Spleen (tissue), 11 donors: ENCODE measurements at regions not wholly inside any gene's neighbourhood (a gene's known extent, or its start where the extent isn't known, plus 50 kb on each side); places are given as distances from the start of the nearest gene placed in this dataset.

Experiments used
- DNase-seq: peaks from one replicate; pipeline ENCODE4 v3.0.0-alpha.2; 2020
- H3K27ac ChIP-seq, 8 donors: fragments of 200-600 bp; sonication (generic) in 7 of 8; 1 replicate in 4 of 8; 2 replicates in 4 of 8; pipeline versions ENCODE4 v1.5.0 to v1.8.0; 2016 to 2021; ENCODE audit warnings: inconsistent platforms in 4 of 8, mild to moderate bottlenecking in 4 of 8, moderate library complexity in 1 of 8
- H3K27me3 ChIP-seq, 7 donors: fragments of 200-600 bp; sonication (generic) in 6 of 7; replicated peaks in 1 of 7; 1 replicate in 4 of 7; 2 replicates in 3 of 7; pipeline versions ENCODE4 v1.5.0 to v1.8.0; 2016 to 2021; ENCODE audit warnings: inconsistent platforms in 3 of 7, mild to moderate bottlenecking in 1 of 7
- H3K36me3 ChIP-seq, 6 donors: fragments of 200-600 bp; sonication (generic) in 5 of 6; 1 replicate in 4 of 6; 2 replicates in 2 of 6; pipeline versions ENCODE4 v1.5.0 to v1.8.0; 2016 to 2021; ENCODE audit warnings: inconsistent platforms in 2 of 6
- H3K4me1 ChIP-seq, 6 donors: fragments of 200-600 bp; sonication (generic) in 5 of 6; 1 replicate in 3 of 6; 2 replicates in 3 of 6; pipeline versions ENCODE4 v1.5.0 to v1.8.0; 2016 to 2021; ENCODE audit warnings: inconsistent platforms in 3 of 6
- H3K4me3 ChIP-seq, 8 donors: fragments of 200-600 bp; sonication (generic) in 7 of 8; 1 replicate in 4 of 8; 2 replicates in 4 of 8; pipeline versions ENCODE4 v1.5.0 to v1.8.0; 2016 to 2021; ENCODE audit warnings: inconsistent platforms in 4 of 8, mild to moderate bottlenecking in 4 of 8, moderate library complexity in 2 of 8
- H3K9me3 ChIP-seq, 8 donors: fragments of 200-600 bp; sonication (generic) in 7 of 8; 1 replicate in 4 of 8; 2 replicates in 4 of 8; pipeline versions ENCODE4 v1.5.0 to v1.8.0; 2016 to 2021; ENCODE audit warnings: inconsistent platforms in 4 of 8
- POLR2A ChIP-seq, 3 donors: fragments of 450-650 bp; IDR thresholded peaks; one replicate each; pipeline ENCODE4 v1.5.1; 2017; ENCODE audit warnings: antibody characterized with exemption in 3 of 3, mild to moderate bottlenecking in 1 of 3
- POLR2AphosphoS5 ChIP-seq, 3 donors: sonication (generic); formaldehyde crosslinking; IDR thresholded peaks; one replicate each; pipeline ENCODE4 v1.5.1; 2017; ENCODE audit warnings: antibody characterized with exemption in 3 of 3
- WGBS, 5 donors: extraction: QIAGEN DNeasy Blood & Tissue Kit in 3 of 5; methylation state at CpG; one replicate each; pipeline versions ENCODE4 v1.1.5 to v1.1.7; 2013 to 2018; 5-methylcytosine and 5-hydroxymethylcytosine counted together
- intact Hi-C: fragments of 100-400 bp; cut with DNase I; formaldehyde crosslinking; loops from one replicate; pipeline ENCODE4 v1.15.0; 2023; ENCODE audit warnings: low total_unique reads
- TF ChIP-seq, protein P1 (sequence below), 11 experiments: fragments of 200-600 bp in 7 of 11; fragments of 450-650 bp in 4 of 11; sonication (generic) in 4 of 11; IDR thresholded peaks in 8 of 11; conservative IDR thresholded peaks in 3 of 11; 1 replicate in 7 of 11; 2 replicates in 4 of 11; pipeline versions ENCODE4 v1.4.0 to v1.8.0; 2016 to 2021; ENCODE audit warnings: antibody characterized with exemption in 11 of 11, inconsistent platforms in 4 of 11, mild to moderate bottlenecking in 1 of 11
- donor health status: healthy with polysubstance abuse.
- donor health status: DM: no; HTN: no; CAD: no; lungs with moderate emphysema.
- donor health status: DM: no; HTN: no; CAD: no.
- donor health status: Bipolar disorder and iron deficiency.
- donor health status: healthy.
- donor health status: DM: no; HTN: no; CAD: no.
- donor health status: DM: yes; HTN: yes; CAD: no.

DNA sequence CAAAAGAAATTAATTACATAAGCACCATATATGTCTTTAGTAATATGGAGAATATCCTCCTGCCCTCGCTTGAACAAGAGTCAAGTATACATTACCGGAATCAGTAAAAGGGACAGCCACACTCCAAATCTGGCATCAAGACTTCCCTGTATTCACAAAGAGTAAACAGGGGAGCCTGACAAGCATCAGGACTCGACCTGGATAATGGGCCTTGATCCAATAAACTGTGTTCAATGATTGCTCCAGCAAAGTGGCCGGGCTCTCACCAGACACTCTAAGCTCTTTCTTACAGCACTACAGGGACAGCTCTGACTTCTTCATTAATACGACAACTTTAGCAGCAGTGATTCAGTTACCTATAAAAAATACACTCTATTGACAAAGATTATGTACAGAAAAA lies 307.9 kb upstream of the POU3F2 start:
- Histone ChIP-seq H3K9me3 (no peaks in the 10 kb centered on the region), H3K4me1 (no peaks in the 10 kb centered on the region), H3K27ac (no peak overlapping the region), H3K27me3 (no peaks in the 10 kb centered on the region), H3K36me3 (no peaks in the 10 kb centered on the region), H3K4me3 (no peak overlapping the region)
- DNase-seq = no peak
- intact Hi-C loops = no loop called here
- WGBS, 5 donors = 50 to 70% (median 65%) methylated on average over 5 of the region's 5 CpGs
- TF ChIP-seq, protein P1, sequence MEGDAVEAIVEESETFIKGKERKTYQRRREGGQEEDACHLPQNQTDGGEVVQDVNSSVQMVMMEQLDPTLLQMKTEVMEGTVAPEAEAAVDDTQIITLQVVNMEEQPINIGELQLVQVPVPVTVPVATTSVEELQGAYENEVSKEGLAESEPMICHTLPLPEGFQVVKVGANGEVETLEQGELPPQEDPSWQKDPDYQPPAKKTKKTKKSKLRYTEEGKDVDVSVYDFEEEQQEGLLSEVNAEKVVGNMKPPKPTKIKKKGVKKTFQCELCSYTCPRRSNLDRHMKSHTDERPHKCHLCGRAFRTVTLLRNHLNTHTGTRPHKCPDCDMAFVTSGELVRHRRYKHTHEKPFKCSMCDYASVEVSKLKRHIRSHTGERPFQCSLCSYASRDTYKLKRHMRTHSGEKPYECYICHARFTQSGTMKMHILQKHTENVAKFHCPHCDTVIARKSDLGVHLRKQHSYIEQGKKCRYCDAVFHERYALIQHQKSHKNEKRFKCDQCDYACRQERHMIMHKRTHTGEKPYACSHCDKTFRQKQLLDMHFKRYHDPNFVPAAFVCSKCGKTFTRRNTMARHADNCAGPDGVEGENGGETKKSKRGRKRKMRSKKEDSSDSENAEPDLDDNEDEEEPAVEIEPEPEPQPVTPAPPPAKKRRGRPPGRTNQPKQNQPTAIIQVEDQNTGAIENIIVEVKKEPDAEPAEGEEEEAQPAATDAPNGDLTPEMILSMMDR (IDR thresholded peaks at IDR 0.05 in 8 of 11, conservative IDR thresholded peaks at IDR 0.05 in 3 of 11) = no peak
- TF ChIP-seq POLR2A (IDR thresholded peaks at IDR 0.05) = no peak
- no peak for TF ChIP-seq POLR2AphosphoS5 (IDR thresholded peaks at IDR 0.05)

DNA sequence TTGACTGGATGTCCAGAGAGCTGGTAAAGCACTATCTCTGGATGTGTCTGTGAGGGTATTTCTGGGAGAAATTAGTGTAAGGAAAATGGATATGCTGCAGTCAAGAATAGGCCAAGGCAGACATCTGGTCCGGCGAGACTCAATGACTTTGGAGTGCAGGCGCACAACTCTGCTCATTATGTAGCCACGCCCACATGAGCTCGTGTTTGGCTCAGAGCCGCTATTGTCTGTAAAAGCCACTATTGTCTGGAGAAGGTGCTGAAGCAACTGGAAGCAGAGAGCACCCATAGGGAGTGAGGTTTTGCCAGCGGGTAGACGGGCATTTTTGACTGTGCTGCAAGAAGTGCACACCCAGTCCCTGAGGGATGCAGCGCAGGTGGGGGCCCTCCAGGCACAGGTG lies 305.0 kb upstream of the POU3F2 start:
- Histone ChIP-seq H3K36me3 (no peaks in the 10 kb centered on the region), H3K27ac (no peak overlapping the region), H3K9me3 (peaks cover 0 to 4% (median 0%) of the 10 kb centered on the region in 8 donors), H3K4me3 (no peak overlapping the region), H3K4me1 (no peaks in the 10 kb centered on the region), H3K27me3 (no peaks in the 10 kb centered on the region)
- TF ChIP-seq, protein P1 (IDR thresholded peaks at IDR 0.05 in 8 of 11, conservative IDR thresholded peaks at IDR 0.05 in 3 of 11) = no peak
- no peak for TF ChIP-seq POLR2AphosphoS5 (IDR thresholded peaks at IDR 0.05)
- no peak for DNase-seq
- 84 to 94% (median 93%) methylated on average over 9 of the region's 9 CpGs for WGBS, 5 donors
- intact Hi-C loops = no loop called here

DNA sequence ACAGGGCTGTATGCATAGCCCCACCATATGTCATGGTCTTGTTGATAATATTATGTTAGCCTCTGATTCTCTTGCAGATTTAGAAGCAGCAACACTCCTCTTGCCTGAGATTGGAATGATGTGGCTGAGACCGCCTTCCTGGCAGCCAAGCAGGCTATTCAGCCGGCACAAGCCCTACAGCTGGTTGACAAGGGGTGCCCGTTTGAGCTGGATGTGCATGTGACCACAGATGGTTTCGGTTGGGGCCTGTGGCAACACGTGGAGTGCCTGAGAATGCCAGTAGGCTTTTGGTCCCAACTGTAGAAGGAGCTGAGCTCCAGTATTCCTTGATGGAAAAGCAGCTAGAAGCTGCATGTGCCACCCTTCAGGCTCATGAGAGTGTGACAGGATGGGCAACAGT lies 303.6 kb upstream of the POU3F2 start:
- Histone ChIP-seq H3K4me3 (no peak overlapping the region), H3K9me3 (peaks cover 0 to 4% (median 0%) of the 10 kb centered on the region in 8 donors), H3K27ac (no peak overlapping the region), H3K36me3 (no peaks in the 10 kb centered on the region), H3K4me1 (no peaks in the 10 kb centered on the region), H3K27me3 (no peaks in the 10 kb centered on the region)
- intact Hi-C loops = no loop called here
- no peak for TF ChIP-seq POLR2AphosphoS5 (IDR thresholded peaks at IDR 0.05)
- TF ChIP-seq, protein P1 (IDR thresholded peaks at IDR 0.05 in 8 of 11, conservative IDR thresholded peaks at IDR 0.05 in 3 of 11) = no peak
- TF ChIP-seq POLR2A (IDR thresholded peaks at IDR 0.05) = no peak
- 67 to 83% (median 79%) methylated on average over 5 of the region's 5 CpGs for WGBS, 5 donors
- DNase-seq = no peak

DNA sequence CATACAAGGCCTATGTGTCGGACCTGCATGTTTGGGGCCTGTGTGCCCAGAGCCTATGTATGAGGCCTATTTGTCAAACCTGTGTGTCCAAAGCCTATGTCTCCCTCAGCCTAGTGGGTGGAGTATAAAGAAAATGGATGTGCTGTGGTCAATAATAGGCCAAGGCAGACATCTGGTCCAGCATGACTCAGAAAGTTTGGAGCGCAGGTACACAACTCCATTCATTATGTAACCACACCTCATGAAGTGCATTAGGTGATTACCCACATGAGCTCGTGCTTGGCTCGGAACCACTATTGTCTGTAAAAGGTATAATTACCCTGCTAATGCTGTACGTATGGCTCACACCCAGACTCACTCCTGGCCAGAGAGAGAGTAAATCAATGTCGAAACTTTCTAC lies 302.4 kb upstream of the POU3F2 start:
- intact Hi-C loops = no loop called here
- 80 to 94% (median 83%) methylated on average over 6 of the region's 6 CpGs for WGBS, 5 donors
- Histone ChIP-seq H3K4me1 (no peaks in the 10 kb centered on the region), H3K4me3 (no peak overlapping the region), H3K36me3 (no peaks in the 10 kb centered on the region), H3K27me3 (no peaks in the 10 kb centered on the region), H3K9me3 (peaks cover 0 to 4% (median 0%) of the 10 kb centered on the region in 8 donors), H3K27ac (no peak overlapping the region)
- TF ChIP-seq POLR2AphosphoS5 (IDR thresholded peaks at IDR 0.05) (no peak), POLR2A (IDR thresholded peaks at IDR 0.05) (no peak)
- TF ChIP-seq, protein P1 (IDR thresholded peaks at IDR 0.05 in 8 of 11, conservative IDR thresholded peaks at IDR 0.05 in 3 of 11) = no peak
- DNase-seq = no peak
